ENCODE measurements at regions not wholly inside any gene's neighbourhood (a gene's known extent, or its start where the extent isn't known, plus 50 kb on each side); places are given as distances from the start of the nearest gene placed in this dataset.

- Mint-ChIP-seq H3K36me3 (no peaks in the 10 kb centered on the region), H3K4me3 (no peak overlapping the region), H3K4me1 (ENCODE audit: low read depth in 2 of 2) (no peaks in the 10 kb centered on the region), H3K27me3 (peaks cover 21 to 29% of the 10 kb centered on the region in 2 donors), H3K9me3 (no peaks in the 10 kb centered on the region), H3K27ac (no peak overlapping the region)
- DNase-seq (ENCODE audit: low spot score): no peak
- no peak for ATAC-seq
Observed at GRCh38 chr5:88404405-88404804, 135.8 kb upstream of the TMEM161B start.

- ATAC-seq: no peak
Observed at GRCh38 chr5:88401686-88402085, 133.0 kb upstream of the TMEM161B start.

GRCh38 chr5:88401228-88401627, 132.6 kb upstream of the TMEM161B start:
- no peak for ATAC-seq
- Mint-ChIP-seq H3K27me3 (peaks cover 30 to 38% of the 10 kb centered on the region in 2 donors), H3K27ac (no peak overlapping the region), H3K9me3 (no peaks in the 10 kb centered on the region), H3K36me3 (no peaks in the 10 kb centered on the region), H3K4me3 (no peak overlapping the region), H3K4me1 (ENCODE audit: low read depth in 2 of 2) (no peaks in the 10 kb centered on the region)
- no peak for DNase-seq (ENCODE audit: low spot score)

More at GRCh38 chr5:88401686-88402085, 133.0 kb upstream of the TMEM161B start:
- Mint-ChIP-seq H3K9me3 (no peaks in the 10 kb centered on the region), H3K4me3 (no peak overlapping the region), H3K27me3 (peaks cover 26 to 36% of the 10 kb centered on the region in 2 donors), H3K36me3 (no peaks in the 10 kb centered on the region), H3K4me1 (ENCODE audit: low read depth in 2 of 2) (no peaks in the 10 kb centered on the region), H3K27ac (no peak overlapping the region)
- DNase-seq (ENCODE audit: low spot score): no peak

GRCh38 chr5:88399561-88399960, 130.9 kb upstream of the TMEM161B start:
- H3K27ac Mint-ChIP-seq: no peak overlapping the region
- no peaks in the 10 kb centered on the region for H3K36me3 Mint-ChIP-seq
- H3K27me3 Mint-ChIP-seq: peaks cover 31 to 44% of the 10 kb centered on the region in 2 donors
- H3K4me1 Mint-ChIP-seq (ENCODE audit: low read depth in 2 of 2): no peaks in the 10 kb centered on the region
- H3K4me3 Mint-ChIP-seq: no peak overlapping the region
- DNase-seq (ENCODE audit: low spot score) (no peak), ATAC-seq (no peak)
- H3K9me3 Mint-ChIP-seq: no peaks in the 10 kb centered on the region

- Mint-ChIP-seq H3K9me3 (no peaks in the 10 kb centered on the region), H3K27me3 (peaks cover 28 to 51% of the 10 kb centered on the region in 2 donors), H3K4me1 (ENCODE audit: low read depth in 2 of 2) (no peaks in the 10 kb centered on the region), H3K4me3 (no peak overlapping the region), H3K36me3 (no peaks in the 10 kb centered on the region), H3K27ac (no peak overlapping the region)
- DNase-seq (ENCODE audit: low spot score) (no peak), ATAC-seq (no peak)
Observed at GRCh38 chr5:88398316-88398715, 129.7 kb upstream of the TMEM161B start.

GRCh38 chr5:88396751-88397281, 128.2 kb upstream of the TMEM161B start:
- Mint-ChIP-seq H3K9me3 (no peaks in the 10 kb centered on the region), H3K4me1 (ENCODE audit: low read depth in 2 of 2) (no peaks in the 10 kb centered on the region), H3K27me3 (peaks cover 28 to 50% of the 10 kb centered on the region in 2 donors), H3K36me3 (no peaks in the 10 kb centered on the region), H3K4me3 (no peak overlapping the region), H3K27ac (no peak overlapping the region)
- DNase-seq (ENCODE audit: low spot score) (no peak), ATAC-seq (no peak)

- H3K27ac Mint-ChIP-seq: no peak overlapping the region
- ATAC-seq (no peak), DNase-seq (ENCODE audit: low spot score) (no peak)
- H3K27me3 Mint-ChIP-seq: peaks cover 23 to 42% of the 10 kb centered on the region in 2 donors
- H3K9me3 Mint-ChIP-seq: no peaks in the 10 kb centered on the region
- no peaks in the 10 kb centered on the region for H3K4me1 Mint-ChIP-seq (ENCODE audit: low read depth in 2 of 2)
- no peaks in the 10 kb centered on the region for H3K36me3 Mint-ChIP-seq
- H3K4me3 Mint-ChIP-seq: no peak overlapping the region
Observed at GRCh38 chr5:88396000-88396535, 127.4 kb upstream of the TMEM161B start.

GRCh38 chr5:88395264-88395663, 126.6 kb upstream of the TMEM161B start:
- DNase-seq (ENCODE audit: low spot score) (no peak), ATAC-seq (no peak)
- Mint-ChIP-seq H3K4me3 (no peak overlapping the region), H3K36me3 (no peaks in the 10 kb centered on the region), H3K27ac (no peak overlapping the region), H3K9me3 (no peaks in the 10 kb centered on the region), H3K4me1 (ENCODE audit: low read depth in 2 of 2) (no peaks in the 10 kb centered on the region), H3K27me3 (peaks cover 22 to 42% of the 10 kb centered on the region in 2 donors)

GRCh38 chr5:88394536-88395175, 126.0 kb upstream of the TMEM161B start:
- DNase-seq (ENCODE audit: low spot score) (no peak), ATAC-seq (no peak)
- Mint-ChIP-seq H3K4me1 (ENCODE audit: low read depth in 2 of 2) (no peaks in the 10 kb centered on the region), H3K9me3 (no peaks in the 10 kb centered on the region), H3K4me3 (no peak overlapping the region), H3K36me3 (no peaks in the 10 kb centered on the region), H3K27ac (no peak overlapping the region), H3K27me3 (peaks cover 27 to 44% of the 10 kb centered on the region in 2 donors)

GRCh38 chr5:88393716-88394535, 125.3 kb upstream of the TMEM161B start:
- Mint-ChIP-seq H3K27ac (no peak overlapping the region), H3K36me3 (no peaks in the 10 kb centered on the region), H3K27me3 (peaks cover 33 to 50% of the 10 kb centered on the region in 2 donors), H3K4me3 (no peak overlapping the region), H3K4me1 (ENCODE audit: low read depth in 2 of 2) (no peaks in the 10 kb centered on the region), H3K9me3 (no peaks in the 10 kb centered on the region)
- ATAC-seq (no peak), DNase-seq (ENCODE audit: low spot score) (no peak)

- peaks cover 37 to 52% of the 10 kb centered on the region in 2 donors for H3K27me3 Mint-ChIP-seq
- H3K27ac Mint-ChIP-seq: no peak overlapping the region
- H3K9me3 Mint-ChIP-seq: no peaks in the 10 kb centered on the region
Observed at GRCh38 chr5:88393042-88393441, 124.4 kb upstream of the TMEM161B start.

GRCh38 chr5:88391991-88392390, 123.3 kb upstream of the TMEM161B start:
- no peaks in the 10 kb centered on the region for H3K4me1 Mint-ChIP-seq (ENCODE audit: low read depth in 2 of 2)
- H3K27me3 Mint-ChIP-seq: peaks cover 34 to 53% of the 10 kb centered on the region in 2 donors
- no peak for ATAC-seq
- H3K27ac Mint-ChIP-seq: no peak overlapping the region
- H3K4me3 Mint-ChIP-seq: no peak overlapping the region
- no peaks in the 10 kb centered on the region for H3K9me3 Mint-ChIP-seq
- no peaks in the 10 kb centered on the region for H3K36me3 Mint-ChIP-seq
- DNase-seq (ENCODE audit: low spot score): no peak

More at GRCh38 chr5:88393042-88393441, 124.4 kb upstream of the TMEM161B start:
- H3K4me3 Mint-ChIP-seq: no peak overlapping the region
- DNase-seq (ENCODE audit: low spot score): no peak
- H3K36me3 Mint-ChIP-seq: no peaks in the 10 kb centered on the region
- no peaks in the 10 kb centered on the region for H3K4me1 Mint-ChIP-seq (ENCODE audit: low read depth in 2 of 2)
- no peak for ATAC-seq

- H3K4me3 Mint-ChIP-seq: no peak overlapping the region
- peaks cover 29 to 56% of the 10 kb centered on the region in 2 donors for H3K27me3 Mint-ChIP-seq
- DNase-seq (ENCODE audit: low spot score): no peak
- no peaks in the 10 kb centered on the region for H3K4me1 Mint-ChIP-seq (ENCODE audit: low read depth in 2 of 2)
- no peak overlapping the region for H3K27ac Mint-ChIP-seq
- no peak for ATAC-seq
- H3K36me3 Mint-ChIP-seq: no peaks in the 10 kb centered on the region
- no peaks in the 10 kb centered on the region for H3K9me3 Mint-ChIP-seq
Observed at GRCh38 chr5:88391116-88391515, 122.5 kb upstream of the TMEM161B start.

GRCh38 chr5:88390481-88390880, 121.8 kb upstream of the TMEM161B start:
- no peaks in the 10 kb centered on the region for H3K9me3 Mint-ChIP-seq
- peaks cover 29 to 53% of the 10 kb centered on the region in 2 donors for H3K27me3 Mint-ChIP-seq
- H3K27ac Mint-ChIP-seq: no peak overlapping the region
- DNase-seq (ENCODE audit: low spot score) (no peak), ATAC-seq (no peak)
- H3K36me3 Mint-ChIP-seq: no peaks in the 10 kb centered on the region
- no peak overlapping the region for H3K4me3 Mint-ChIP-seq
- no peaks in the 10 kb centered on the region for H3K4me1 Mint-ChIP-seq (ENCODE audit: low read depth in 2 of 2)

Data from natural killer cell treated with Interleukin-12 subunit alpha and Interleukin-12 subunit beta and Interleukin-15 and Interleukin-18, amount 100 ng/mL, for 72 hours (primary cell).